HEK293T (cell line): ENCODE measurements at regions not wholly inside any gene's neighbourhood (a gene's known extent, or its start where the extent isn't known, plus 50 kb on each side); places are given as distances from the start of the nearest gene placed in this dataset.
A peak's percentile ranks its signal among the peaks of the same experiment; 100 is the strongest.

ENCODE experiments used
- CTCF ChIA-PET: fragments of 350-600 bp; formaldehyde crosslinking; extraction: SDS; loops from one replicate; lab custom pipeline; 2021; ENCODE audit warnings: antibody characterized with exemption, inconsistent platforms; lab: Yijun Ruan, JAX
- POLR2A ChIA-PET: fragments of 350-600 bp; formaldehyde crosslinking; extraction: SDS; loops from one replicate; lab custom pipeline; 2020; ENCODE audit warnings: antibody characterized with exemption, inconsistent platforms; lab: Yijun Ruan, JAX
- DNase-seq: peaks from one replicate; pipeline ENCODE4 v3.0.0; 2012; ENCODE audit warnings: mixed read lengths; ENCODE audit errors: extremely low spot score
- ARNT ChIP-seq: fragments of 450-650 bp; IDR thresholded peaks from 2 replicates; pipeline ENCODE4 v1.6.1; 2017; ENCODE audit warnings: mild to moderate bottlenecking
- BHLHE40 ChIP-seq: fragments of 450-650 bp; IDR thresholded peaks from 2 replicates; pipeline ENCODE4 v1.6.1; 2016; ENCODE audit warnings: mild to moderate bottlenecking, moderate library complexity, borderline replicate concordance
- CTBP1 ChIP-seq: fragments of 450-650 bp; IDR thresholded peaks from 2 replicates; pipeline ENCODE4 v1.6.1; 2016; ENCODE audit warnings: borderline replicate concordance
- ELF4 ChIP-seq: fragments of 450-650 bp; IDR thresholded peaks from 2 replicates; pipeline ENCODE4 v1.6.1; 2017; ENCODE audit warnings: antibody characterized with exemption
- FOXA1 ChIP-seq: fragments of 450-650 bp; IDR thresholded peaks from 2 replicates; pipeline ENCODE4 v1.6.1; 2016; ENCODE audit warnings: mild to moderate bottlenecking
- FOXK2 ChIP-seq: fragments of 450-650 bp; IDR thresholded peaks from 2 replicates; pipeline ENCODE4 v1.6.1; 2016; ENCODE audit warnings: mild to moderate bottlenecking
- FOXM1 ChIP-seq: fragments of 450-650 bp; IDR thresholded peaks from 2 replicates; pipeline ENCODE4 v1.6.1; 2017; ENCODE audit warnings: mild to moderate bottlenecking, borderline replicate concordance
- HDGF ChIP-seq: fragments of 450-650 bp; IDR thresholded peaks from 2 replicates; pipeline ENCODE4 v1.6.1; 2017; ENCODE audit warnings: antibody characterized with exemption, borderline replicate concordance
- L3MBTL2 ChIP-seq: fragments of 450-650 bp; conservative IDR thresholded peaks from 2 replicates; pipeline ENCODE4 v1.6.1; 2016; ENCODE audit warnings: mild to moderate bottlenecking
- LEF1 ChIP-seq: fragments of 450-650 bp; IDR thresholded peaks from 2 replicates; pipeline ENCODE4 v1.6.1; 2017; ENCODE audit warnings: mild to moderate bottlenecking, borderline replicate concordance
- NFRKB ChIP-seq: fragments of 450-650 bp; IDR thresholded peaks from 2 replicates; pipeline ENCODE4 v1.6.1; 2016; ENCODE audit warnings: mild to moderate bottlenecking, moderate library complexity
- SP1 ChIP-seq: fragments of 450-650 bp; IDR thresholded peaks from 2 replicates; pipeline ENCODE4 v1.6.1; 2017
- SUZ12 ChIP-seq: fragments of 450-650 bp; IDR thresholded peaks from 2 replicates; pipeline ENCODE4 v1.6.1; 2016; ENCODE audit warnings: mild to moderate bottlenecking
- TARDBP ChIP-seq: fragments of 450-650 bp; IDR thresholded peaks from 2 replicates; pipeline ENCODE4 v1.6.1; 2016
- ZNF384 ChIP-seq: fragments of 450-650 bp; IDR thresholded peaks from 2 replicates; pipeline ENCODE4 v1.6.1; 2016
- TF ChIP-seq, protein P1 (sequence below): fragments of 450-650 bp; IDR thresholded peaks from 2 replicates; pipeline ENCODE4 v1.6.1; 2016

DNA sequence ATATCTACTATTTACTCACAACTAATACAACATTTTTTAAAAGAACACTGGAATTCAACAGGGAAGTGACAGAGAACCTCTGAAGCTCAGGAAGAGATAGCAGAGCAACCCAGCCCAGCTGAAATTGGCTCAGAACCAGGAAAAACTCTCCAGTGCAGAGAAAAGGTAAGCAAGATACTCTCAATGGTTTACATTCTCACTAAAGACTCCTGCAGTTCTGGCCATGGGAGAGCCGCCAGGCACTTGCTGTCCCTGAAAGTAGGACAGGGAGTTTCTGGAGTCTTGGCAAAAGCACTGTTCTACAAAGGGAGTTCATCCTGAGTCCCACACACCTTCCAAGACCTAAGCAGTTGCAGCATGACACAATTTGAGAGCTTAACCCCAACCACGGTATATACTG, 330.8 kb downstream of the TRIM36 start:
- ChIA-PET POLR2A (no interaction called here), CTCF (no interaction called here)
- no peak for DNase-seq
- no peak for TF ChIP-seq NFRKB
- no peak for TF ChIP-seq SUZ12
- TF ChIP-seq L3MBTL2, result no peak
- no peak for TF ChIP-seq FOXK2
- no peak for TF ChIP-seq CTBP1
- TF ChIP-seq ARNT, result no peak
- TF ChIP-seq HDGF, result no peak
- TF ChIP-seq BHLHE40, result no peak
- TF ChIP-seq, protein P1, sequence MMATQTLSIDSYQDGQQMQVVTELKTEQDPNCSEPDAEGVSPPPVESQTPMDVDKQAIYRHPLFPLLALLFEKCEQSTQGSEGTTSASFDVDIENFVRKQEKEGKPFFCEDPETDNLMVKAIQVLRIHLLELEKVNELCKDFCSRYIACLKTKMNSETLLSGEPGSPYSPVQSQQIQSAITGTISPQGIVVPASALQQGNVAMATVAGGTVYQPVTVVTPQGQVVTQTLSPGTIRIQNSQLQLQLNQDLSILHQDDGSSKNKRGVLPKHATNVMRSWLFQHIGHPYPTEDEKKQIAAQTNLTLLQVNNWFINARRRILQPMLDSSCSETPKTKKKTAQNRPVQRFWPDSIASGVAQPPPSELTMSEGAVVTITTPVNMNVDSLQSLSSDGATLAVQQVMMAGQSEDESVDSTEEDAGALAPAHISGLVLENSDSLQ, result no peak
- no peak for TF ChIP-seq ELF4
- no peak for TF ChIP-seq ZNF384
- TF ChIP-seq FOXA1, result no peak
- TF ChIP-seq TARDBP, result no peak
- TF ChIP-seq SP1, result no peak
- no peak for TF ChIP-seq FOXM1

DNA sequence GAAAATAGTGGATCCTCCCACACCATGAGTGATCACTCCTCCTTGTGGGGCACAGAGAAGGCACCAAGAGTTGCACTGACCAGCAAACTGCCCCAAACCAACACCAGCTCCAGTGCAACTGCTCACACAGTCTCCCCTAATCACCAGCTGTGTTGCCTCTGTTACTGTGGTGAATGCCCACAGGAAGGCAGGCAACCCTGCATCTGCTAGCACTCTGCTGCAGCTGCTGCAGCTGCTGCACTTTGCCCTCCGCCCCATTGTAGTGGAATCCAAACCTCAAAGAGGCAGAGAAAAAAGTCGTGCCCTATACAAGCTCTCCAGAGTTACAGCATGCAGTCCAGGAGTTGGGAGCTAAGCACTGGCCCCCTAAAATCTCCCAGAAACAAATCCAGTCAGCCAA, 339.6 kb downstream of the TRIM36 start:
- TF ChIP-seq ZNF384 (no peak), FOXM1 (no peak), ELF4 (no peak), SP1 (no peak), LEF1 (no peak), ARNT (no peak), FOXA1 (no peak), NFRKB (no peak), TARDBP (no peak), BHLHE40 (no peak), SUZ12 (no peak)
- TF ChIP-seq, protein P1, result no peak
- no peak for DNase-seq
- ChIA-PET POLR2A (no interaction called here), CTCF (no interaction called here)

DNA sequence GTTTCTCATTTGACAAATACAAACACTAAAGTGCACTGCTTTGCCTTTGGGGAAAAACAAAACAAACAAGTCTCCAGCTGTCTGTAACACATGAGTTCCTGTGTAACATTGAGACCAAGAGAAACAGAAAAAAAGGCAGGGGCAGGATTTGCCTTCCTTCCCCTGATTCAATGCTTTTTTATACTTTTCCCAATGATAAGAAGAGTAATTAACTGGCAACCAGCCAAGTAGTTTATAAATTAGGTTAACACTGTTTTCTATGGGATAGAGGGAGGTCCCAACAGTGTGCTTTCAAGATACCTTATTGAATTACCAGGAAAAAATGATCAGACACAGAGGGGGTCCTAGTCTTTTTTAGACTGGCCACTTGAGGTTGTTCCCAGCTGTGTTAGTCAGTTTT, 346.8 kb downstream of the TRIM36 start:
- DNase-seq, result no peak
- CTCF ChIA-PET, result no interaction called here
- POLR2A ChIA-PET, result no interaction called here
- TF ChIP-seq CTBP1 (no peak), LEF1 (no peak), FOXK2 (no peak), HDGF (no peak), FOXM1 (no peak), SUZ12 (no peak), ARNT (no peak), ELF4 (no peak), FOXA1 (no peak), L3MBTL2 (no peak), TARDBP (no peak), NFRKB (no peak), SP1 (no peak), ZNF384 (no peak), BHLHE40 (no peak)
- TF ChIP-seq, protein P1, result no peak

DNA sequence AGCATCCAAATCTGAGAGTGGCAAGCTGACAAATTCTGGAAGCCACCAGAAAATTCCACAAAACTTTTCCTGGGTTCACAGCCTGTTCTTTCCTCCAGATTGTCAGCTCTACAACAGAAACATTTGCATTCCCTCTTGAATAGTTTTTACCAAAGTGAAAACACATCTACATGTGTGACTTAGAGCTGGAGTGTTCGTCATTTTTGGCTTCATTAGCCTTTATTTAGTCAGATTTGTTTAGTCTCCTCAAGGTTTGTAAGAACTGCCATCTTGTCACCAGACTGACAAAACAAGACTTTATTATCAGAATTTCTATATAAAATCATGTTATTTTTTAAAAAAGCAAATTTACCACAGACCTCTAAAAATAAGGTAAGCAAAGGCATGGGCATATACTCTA, 347.3 kb downstream of the TRIM36 start:
- POLR2A ChIA-PET, result no interaction called here
- DNase-seq, result no peak
- TF ChIP-seq FOXK2 (no peak), L3MBTL2 (no peak), HDGF (no peak), CTBP1 (no peak), NFRKB (no peak)
- CTCF ChIA-PET, result no interaction called here

DNA sequence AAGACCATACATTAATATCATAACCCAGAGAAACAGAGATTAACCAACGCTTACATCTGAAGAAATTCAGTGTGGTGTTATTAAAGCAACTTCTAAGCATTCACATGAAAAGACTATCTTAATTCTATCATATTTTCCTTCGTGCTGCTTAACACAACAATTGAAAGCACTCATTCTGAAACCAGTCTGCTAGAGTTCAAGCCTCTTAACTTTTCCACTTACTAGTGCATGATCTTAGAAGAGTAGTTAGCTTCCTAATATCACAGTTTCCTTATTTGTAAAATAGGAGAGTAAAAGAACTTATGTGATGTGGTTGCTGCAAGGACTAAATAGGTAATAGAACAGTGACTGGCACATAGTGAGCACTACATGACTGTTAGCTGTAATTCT, 379.3 kb downstream of the TRIM36 start:
- ChIA-PET POLR2A (no interaction called here), CTCF (no interaction called here)
- no peak for TF ChIP-seq HDGF
- no peak for TF ChIP-seq SUZ12
- no peak for TF ChIP-seq FOXA1
- TF ChIP-seq, protein P1, result no peak
- TF ChIP-seq FOXK2, result no peak
- TF ChIP-seq FOXM1, result no peak
- no peak for TF ChIP-seq NFRKB
- TF ChIP-seq TARDBP, result no peak
- no peak for TF ChIP-seq ELF4
- TF ChIP-seq ARNT, result no peak
- no peak for TF ChIP-seq SP1
- TF ChIP-seq L3MBTL2, result no peak
- no peak for TF ChIP-seq BHLHE40
- TF ChIP-seq LEF1, result no peak
- no peak for DNase-seq

DNA sequence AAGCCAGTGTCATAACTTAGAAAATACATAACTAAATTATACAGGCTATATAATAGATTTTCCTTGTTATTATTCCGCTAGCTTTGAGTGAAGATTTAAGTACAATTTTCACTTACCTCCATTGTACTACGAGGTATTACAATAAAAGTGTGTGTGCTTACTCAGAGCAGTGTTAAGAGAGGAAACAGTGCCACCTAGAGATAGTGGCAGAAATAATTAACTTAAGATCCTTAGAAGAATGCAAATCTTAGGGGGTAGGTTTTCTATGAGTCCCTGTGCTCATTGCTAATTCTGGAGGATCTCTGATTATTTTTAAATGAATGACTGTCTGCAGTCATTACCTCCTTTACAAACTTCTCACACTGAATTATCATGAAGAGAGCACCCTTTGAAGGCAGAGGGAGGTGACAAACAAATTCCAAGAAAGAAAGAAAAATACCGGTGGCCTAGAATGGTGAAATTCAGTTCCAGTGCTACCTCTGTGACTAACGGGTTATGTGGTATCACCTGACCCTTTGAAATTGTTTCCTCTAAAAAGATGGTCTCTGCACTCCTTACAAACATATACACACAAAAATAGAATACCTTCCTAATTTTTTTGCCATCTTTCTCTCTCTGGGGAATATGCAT, 379.8 kb downstream of the TRIM36 start:
- ChIA-PET POLR2A (no interaction called here), CTCF (no interaction called here)
- TF ChIP-seq SP1, result no peak
- no peak for TF ChIP-seq SUZ12
- DNase-seq, result peak; percentile 28
